ENCODE measurements at regions not wholly inside any gene's neighbourhood (a gene's known extent, or its start where the extent isn't known, plus 50 kb on each side); places are given as distances from the start of the nearest gene placed in this dataset.
A peak's percentile ranks its signal among the peaks of the same experiment; 100 is the strongest.

DNA sequence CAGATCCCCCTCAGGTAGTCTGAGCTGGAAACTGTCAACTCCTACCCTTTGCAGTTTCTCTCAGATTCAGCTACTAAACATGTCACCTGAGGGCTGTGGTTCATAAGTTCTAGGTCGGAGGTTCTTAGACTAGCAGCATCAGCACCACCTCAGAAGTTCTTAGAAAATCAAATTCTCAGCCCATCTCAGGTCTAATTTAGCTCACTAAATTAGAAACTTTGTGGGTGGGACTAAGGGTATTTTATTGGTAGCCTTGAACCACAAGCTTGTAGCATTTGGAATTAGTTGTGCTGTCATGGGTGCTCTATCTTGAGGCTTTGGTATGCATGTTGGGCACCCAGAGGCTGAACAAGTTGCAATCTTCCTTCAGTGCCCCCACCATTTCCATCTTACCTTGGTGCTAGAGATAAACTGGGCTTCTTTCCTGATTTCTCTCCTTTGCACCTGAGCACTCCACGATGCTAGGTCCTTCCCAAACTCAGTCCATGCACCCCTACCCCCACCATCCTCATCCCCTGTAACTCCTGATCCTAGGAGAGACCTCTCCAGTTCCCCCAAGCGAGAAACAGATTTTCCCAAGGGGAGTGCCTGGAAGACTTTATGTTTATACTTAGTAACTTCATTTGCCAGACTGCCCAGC, 54.2 kb downstream of the S1PR1 start:
- no peak for DNase-seq (ENCODE audit: low spot score)

DNA sequence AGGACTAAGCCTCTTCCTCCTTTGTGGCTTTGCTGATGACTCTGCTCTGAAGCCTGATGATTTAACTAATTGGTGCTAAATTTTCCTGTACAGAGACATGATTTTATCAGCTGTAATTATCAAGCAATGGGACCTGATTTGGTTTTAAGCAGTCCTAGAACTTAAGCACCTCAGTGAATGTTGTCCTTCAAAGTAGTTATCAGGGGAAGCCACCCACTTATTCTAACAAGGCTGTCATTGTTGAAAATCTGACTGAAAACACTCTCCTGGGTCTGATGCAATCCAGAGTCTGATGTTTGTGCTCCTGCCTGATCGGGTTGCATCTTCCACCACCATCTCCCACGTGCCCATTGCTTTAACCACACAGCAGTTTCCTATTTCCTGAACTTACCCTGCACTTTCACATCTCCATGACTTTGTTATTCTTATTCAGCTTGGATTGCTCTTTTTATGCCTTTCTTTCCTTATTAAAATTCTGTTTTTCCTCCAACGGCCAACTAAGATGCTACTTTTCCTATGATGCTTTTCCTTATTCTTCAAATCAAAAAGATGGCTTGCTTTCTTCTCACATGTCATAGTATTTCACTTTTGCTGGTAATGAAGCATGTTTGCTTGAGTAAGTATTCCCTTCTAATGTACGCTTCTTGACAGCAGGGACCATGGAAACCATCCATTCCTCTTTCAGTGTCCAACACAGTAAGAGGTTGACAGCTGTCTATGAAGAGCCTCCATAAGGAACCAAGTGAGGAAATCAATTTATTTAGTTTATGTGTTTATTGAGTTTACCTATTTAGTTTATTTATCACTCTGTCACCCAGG, 55.0 kb downstream of the S1PR1 start:
- peak; percentile 47 for DNase-seq (ENCODE audit: low spot score)

DNA sequence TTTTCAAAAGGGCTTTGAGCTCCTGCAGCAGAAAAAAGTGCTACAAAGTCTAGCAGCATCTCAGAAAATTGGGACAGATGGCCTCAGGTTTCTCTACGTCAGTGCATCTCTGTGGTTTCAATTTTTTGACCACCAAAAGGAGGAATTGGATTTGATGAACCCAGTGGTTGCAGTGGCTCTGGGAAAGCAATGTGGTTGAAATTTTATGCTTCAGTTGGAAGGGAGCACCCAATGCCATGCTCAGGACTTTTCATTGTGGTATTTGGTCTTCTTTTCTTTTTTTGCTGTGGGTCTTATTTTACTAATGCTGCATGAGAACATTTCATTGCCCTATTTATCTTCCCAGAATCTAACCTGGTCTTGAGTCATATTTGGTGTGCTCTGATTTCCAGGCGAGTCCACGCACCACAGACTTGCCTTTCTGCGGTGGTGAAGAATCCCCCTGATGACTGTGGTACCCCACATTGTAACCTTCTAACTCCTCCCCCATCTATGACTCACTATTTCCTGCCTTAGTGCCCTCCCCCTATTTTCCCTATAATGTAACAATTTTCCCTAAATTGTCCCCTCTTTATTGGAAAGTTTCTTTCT, 56.7 kb downstream of the S1PR1 start:
- peak; percentile 57 for DNase-seq (ENCODE audit: low spot score)

DNA sequence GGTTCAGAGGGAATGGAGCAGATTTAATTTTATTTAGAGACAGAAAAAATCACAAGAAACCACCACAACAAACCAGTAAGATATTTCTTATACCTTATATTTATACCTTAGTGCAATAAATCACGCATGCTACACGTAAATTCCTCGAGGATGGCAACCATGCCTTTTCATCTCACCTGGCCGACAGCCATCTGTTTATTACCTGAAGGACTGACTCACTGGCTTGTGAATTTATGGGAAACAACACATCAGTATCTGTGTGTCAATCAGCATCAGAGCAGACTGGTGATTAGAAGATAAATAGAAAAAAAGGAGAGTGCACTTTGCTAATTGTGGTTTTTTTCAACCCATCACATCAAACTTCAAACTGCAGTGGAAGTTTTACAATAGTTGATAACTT, 58.4 kb downstream of the S1PR1 start:
- DNase-seq (ENCODE audit: low spot score): no peak

DNA sequence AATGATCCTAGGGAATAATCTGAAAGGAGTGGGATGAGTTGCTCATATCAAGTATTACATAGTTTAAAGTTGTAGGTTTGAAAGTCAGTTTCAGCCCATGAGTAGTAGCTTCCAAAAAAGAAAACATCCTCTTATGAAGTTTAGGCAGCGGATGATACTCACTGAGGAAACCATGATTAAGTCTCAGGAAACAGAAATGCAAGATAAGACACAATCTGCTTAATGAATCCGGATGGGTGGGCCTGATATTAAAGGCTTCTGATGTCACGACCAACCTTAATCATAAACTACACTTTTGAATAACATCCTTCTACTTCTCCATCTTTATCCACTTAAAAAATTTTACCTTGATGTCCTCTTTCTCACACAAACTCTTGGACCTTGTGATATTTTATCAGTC, 61.8 kb downstream of the S1PR1 start:
- no peak for DNase-seq (ENCODE audit: low spot score)

DNA sequence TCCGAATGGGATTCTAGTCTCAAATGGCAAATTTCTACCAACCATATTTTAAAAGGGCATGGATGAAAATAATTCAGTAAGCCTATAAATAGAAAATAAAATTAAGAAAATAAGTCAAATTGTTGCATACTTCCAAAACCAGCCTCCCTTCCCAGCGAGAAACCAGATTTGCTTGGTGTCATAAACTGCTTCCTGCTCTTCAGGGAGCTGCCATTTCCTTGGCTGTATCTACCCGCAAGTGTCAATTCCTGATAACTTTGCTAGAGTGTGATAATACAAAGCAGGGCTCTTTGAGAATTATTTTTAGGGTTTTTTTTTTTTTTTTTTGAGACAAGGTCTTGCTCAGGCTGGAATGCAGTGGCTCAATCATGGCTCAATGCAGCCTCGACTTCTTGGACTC, 62.3 kb downstream of the S1PR1 start:
- no peak for DNase-seq (ENCODE audit: low spot score)

DNA sequence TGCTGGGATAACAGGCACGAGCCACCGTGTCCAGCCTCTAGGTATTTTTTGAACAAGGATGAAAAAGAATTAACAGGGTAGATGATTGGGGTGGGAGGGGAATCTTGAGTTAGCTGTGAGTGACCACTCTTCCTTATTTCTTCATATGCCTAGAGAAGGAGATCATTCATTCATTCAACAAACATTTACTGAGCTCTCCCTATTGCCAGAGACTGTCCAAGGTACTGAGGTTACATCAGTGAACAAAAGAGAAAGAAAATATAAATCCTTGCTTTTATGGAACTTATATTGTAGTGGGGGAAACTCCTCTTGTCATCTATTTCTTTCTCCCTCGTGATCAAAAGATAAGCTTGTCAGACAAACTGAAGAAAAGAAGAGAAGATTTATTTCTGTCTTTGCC, 62.9 kb downstream of the S1PR1 start:
- DNase-seq (ENCODE audit: low spot score): no peak

DNA sequence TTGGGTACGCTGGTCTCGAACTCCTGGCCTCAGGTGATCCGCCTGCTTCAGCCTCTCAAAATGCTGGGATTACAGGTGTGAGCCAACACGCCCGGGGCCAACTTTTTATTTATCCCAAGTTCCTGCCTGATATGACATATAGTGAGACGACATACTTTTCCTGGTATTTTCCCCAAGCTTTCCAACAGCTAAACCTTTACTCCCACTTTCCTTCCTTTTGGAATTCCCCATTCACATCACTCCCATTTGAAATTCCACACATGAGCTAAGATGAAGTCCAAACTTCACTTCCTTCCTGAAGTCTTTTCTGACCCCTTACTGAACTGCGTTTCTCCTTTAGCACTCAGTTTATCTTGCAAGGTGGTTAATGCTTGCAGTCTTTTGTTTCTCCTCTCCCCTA, 64.1 kb downstream of the S1PR1 start:
- peak; percentile 6 for DNase-seq (ENCODE audit: low spot score)

DNA sequence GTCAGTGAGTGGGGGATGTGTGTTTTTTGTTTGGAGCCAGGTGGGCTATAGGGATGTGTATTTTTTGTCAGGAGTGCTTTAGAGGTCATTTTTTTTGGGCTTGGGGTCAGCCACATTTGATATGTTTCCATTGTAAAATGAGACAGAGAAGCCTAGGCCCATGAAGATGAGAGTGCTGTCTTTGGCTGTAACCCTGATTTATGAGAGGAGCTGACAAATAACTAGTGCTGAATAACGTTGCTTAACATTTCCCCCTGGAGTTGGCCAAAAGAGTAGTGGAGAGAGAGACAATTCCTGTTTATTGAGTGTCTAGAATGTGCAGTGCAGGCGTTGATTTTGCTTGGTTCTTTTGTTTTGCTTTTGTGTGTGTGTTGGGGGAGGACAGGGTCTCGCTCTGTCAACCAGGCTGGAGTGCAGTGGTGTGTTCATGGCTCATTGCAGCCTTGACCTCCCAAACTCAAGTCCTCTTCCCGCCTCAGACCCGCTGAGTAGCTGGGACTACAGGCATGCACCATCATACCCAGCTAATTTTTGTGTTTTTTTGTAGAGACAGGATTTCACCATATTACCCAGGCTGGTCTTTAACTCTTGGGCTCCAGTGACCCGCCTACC, 64.7 kb downstream of the S1PR1 start:
- DNase-seq (ENCODE audit: low spot score): no peak

DNA sequence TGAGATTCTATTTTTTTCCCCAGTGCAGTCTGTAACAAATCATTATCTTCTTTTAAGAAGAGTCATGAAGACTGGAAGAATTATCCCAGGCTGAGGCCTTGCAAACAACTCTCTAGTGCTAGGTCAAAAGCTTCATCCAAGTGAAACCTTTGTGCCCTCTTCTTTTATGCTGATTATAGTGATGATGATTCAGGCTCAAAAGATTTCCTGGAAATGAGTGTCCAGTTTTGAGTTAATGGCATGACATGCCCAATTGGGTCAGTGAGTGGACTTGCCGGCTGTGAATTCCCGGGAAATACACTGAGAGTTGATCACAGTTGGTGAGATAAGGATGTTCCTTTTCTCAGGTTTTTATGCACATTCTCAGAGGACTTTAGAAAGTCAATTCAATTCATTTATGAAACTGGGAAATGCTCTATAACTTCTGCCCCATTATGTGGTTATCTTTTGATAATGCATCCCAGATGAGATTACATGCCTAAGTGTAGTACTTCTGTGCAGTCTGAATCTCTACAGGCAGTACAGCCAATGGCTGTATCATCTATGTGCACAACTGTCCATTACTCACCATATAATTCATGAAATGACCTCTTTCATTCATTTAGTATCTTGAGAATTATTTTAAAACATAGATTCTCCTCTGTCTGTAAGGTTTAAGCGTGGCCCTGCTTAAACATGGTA, 66.2 kb downstream of the S1PR1 start:
- DNase-seq (ENCODE audit: low spot score): peak; percentile 72

DNA sequence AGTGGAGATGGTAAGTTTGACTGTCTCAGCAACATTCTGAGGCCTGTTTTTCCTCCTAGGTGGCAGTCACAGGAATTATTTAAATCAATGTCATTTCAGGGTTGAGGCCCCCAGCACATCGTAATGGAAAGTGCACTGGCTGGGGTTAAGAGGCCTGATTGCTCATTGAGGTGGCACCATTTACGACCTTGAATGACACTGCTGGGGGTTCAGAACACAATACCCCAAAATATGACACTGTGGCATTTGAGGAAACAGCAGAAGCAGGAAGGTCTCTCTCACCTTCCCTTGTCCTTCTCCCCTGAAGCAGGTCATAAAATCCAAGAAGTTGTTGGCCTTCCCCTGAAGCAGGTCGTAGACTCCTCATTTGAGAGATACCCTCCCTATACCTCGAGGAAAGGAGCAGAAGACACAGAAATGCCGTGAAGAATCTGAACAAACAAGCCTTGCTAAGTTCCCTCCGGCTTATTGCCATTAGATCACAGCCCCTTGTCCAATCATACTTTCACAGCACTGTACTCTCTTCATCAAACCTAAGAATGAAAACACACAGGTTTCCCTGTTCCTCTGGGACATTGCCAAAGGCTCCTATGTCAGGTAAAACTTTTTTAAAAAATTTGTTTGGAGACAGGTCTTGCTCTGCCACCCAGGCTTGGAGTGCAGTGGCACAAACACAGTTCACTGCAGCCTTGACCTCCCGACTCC, 71.3 kb downstream of the S1PR1 start:
- no peak for DNase-seq (ENCODE audit: low spot score)

DNA sequence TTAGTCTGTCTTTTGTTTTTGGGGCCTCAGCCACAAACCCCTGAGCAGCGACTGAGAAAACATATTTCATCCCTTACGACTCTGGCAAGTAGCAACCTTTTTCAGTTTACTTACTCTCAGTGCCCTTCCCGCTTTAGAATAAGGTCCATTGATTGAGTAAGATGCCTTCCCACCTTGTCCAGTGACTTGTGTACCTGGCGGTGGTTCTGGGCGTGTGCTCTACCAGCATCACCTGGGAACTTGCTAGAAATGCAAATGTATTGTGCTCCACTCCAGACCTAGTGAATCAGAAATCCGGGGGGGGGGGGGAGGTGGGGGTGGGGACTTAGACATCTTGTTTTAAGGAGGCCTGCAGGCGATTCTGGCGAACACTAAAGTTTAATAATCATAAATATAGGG, 72.1 kb downstream of the S1PR1 start:
- no peak for DNase-seq (ENCODE audit: low spot score)

DNA sequence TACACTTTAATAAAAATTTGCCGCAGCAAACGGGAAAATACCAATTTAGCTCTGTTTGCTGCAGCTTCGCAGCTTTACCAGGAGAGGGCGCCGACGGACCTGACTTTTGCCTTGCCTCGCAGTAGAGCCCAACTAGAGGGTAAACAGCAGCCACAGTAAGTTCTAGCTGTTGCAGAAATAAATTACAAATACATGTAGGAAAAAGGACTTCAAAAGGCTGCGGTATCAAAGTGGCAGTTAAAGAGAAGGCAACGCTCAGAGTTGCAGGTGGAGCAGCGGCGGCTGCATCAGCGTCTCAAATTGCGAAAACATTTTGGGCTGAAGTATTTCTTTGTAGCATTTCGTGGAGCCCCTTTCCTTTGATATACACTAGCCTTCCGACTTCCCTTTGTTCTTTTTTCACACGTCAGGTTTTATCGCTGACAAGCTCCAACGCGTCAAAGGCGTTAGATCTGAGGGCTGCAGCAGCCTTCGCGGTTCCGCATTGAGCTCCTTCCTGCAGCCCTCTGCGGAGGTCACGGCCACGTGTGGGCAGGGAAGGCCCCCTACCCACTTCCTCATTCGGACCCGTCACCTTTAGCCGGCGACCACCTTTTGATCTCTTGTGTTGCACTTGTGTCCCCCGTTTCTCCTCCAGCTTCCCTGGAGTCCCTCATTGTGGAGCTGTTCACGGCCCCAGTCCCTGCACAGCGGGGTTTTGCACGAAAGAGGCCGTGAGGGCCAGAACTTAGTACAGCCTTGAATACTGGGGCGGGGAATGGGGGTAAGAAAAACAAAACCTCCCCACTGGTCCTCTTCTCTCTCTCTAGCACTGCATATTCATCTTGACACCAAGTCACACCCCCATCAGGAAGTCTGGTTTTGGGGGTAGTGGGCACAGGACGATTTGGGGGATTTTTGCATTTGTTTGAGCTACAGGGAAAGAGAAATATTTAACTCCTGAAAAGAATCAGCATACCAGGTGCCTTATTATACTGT, 72.8 kb downstream of the S1PR1 start:
- DNase-seq (ENCODE audit: low spot score): peak; percentile 20

DNA sequence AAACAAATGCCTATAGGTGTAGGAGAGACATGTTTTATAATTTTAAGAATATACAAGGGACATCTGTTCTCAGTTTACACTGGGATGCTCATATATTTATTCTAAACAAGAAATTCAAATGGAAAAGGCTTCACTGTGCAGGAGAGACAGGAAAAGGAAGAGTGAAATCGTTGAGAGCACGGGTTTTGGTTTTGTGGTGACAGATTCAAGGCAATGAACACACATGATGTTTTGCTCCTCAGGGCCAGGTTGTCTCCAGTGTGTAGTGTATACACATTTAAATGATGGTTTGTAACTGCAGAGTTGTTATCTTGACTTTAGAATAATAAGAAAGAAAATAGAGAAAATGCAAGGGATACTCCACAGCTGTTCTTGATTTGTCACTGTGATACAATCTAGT, 73.7 kb downstream of the S1PR1 start:
- DNase-seq (ENCODE audit: low spot score): no peak

DNA sequence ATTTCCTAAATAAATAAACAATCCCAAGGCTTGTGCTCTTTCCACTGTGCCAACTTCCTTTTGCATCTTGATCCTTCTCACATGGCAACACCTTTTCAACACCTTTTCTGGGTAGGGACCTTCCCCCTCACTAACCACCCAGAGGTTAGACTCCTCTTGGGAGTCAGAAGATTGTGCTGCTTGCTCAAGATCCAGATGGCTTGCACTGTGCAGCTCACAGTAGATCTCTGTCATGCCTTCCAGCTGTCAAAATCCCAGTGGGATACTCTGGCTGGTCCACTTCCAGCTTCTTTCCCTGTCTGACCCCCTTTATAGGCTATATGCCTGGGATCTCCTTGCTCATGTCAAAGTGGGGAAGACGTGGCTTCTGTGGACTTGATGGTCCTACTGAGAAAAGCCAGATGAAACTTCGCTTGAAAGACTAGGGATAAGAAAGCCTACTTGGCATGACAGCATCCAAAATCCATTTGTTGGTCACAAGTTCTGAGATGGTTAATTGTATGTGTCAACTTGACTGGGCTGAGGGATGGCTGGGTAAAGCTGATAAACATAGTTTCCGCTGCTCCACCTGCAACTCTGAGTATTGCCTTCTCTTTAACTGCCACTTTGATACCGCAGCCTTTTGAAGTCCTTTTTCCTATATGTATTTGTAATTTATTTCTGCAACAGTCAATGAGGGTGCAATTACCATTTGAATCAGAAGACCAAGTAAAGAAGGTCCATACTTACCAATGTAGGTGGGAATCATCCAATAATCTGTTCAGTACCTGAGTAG, 74.5 kb downstream of the S1PR1 start:
- no peak for DNase-seq (ENCODE audit: low spot score)

DNA sequence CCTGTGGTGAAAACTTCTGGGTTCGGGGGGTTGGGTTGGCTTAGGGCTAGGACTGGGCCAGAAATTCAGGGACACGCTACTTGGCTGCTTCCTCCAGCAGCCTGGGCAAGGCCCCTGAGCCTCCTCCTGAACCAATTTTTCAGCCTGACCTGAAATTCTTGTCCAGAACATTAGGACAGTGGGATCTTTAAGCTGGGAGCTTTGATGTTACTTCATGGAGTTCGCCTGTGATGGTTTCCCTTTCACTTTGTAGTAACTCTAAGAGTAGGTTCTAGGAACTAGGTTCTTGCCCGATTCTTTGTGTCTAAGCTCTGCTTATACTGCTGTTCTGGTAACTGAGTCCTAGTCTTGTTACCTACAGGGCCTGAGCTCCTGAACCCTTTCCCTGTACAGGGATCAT, 75.3 kb downstream of the S1PR1 start:
- DNase-seq (ENCODE audit: low spot score): no peak

DNA sequence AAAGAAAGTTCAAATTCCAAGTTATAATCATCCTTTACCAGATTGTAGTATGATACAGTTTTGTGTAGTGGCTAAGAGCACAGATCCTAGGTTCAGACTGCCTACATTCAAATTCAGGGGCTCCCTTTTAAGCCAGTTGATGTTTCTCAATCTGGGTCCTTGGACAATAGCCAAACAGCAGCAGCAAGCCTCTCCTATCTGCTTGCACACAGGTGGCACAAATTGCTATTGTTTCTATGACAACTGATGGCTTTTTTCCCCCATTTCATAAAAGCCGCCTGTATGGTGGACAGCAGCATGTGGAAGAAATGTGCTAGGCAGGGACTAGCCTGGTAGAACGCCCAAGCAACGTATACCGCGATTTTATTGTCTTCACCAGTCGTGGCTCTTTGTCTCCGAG, 76.5 kb downstream of the S1PR1 start:
- DNase-seq (ENCODE audit: low spot score): no peak

DNA sequence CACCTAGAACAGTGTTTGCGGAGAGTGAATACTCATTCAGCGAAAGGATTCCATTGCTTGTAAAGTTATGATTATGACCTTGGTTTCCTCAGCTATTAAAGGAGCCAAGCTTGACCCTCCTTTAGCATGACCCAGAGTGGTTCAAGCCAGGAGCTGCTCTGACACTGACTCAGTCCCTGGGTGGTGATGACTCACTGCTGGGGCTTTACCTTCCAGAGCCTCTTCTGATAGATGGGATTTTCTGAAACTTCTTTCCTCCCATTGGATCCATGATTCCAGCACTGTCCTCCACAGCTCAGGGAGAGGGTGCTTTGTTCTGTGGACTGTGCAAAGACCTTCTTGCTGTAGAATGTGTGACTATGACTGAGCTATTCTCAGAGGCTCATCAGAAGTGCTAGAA, 77.4 kb downstream of the S1PR1 start:
- peak; percentile 62 for DNase-seq (ENCODE audit: low spot score)

DNA sequence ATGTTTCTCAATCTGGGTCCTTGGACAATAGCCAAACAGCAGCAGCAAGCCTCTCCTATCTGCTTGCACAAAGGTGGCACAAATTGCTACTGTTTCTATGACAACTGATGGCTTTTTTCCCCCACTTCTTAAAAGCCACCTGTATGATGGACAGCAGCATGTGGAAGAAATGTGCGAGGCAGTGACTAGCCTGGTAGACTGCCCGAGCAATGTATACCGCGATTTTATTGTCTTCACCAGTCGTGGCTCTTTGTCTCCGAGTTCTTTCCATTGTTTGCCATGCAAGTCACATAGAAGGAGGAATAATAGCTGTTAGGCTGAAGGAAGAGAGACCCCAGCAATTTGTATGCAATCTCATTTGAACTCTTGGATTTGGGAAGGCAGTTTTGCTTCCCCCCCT, 79.4 kb downstream of the S1PR1 start:
- DNase-seq (ENCODE audit: low spot score): no peak

DNA sequence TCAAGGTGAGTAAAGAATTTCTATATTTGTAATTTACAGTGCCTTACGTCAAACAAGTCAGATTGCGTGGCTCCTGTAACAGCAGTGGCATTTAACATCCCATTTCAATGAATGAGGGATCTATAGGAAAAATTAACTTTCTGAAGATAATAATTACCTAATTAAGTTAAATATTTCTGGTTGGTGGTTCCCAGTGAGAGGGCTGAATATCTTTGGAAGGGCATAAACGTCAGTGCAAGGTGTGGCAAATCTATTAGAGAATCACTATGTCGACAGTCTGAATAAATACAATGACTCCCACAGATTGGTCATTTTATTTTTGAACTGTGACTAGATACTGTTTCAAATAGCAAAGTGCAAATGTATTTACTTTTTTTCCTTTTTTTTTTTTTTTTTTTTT, 80.0 kb downstream of the S1PR1 start:
- no peak for DNase-seq (ENCODE audit: low spot score)

All from A172 (cell line).